HG03378 (cell line): ENCODE measurements at regions not wholly inside any gene's neighbourhood (a gene's known extent, or its start where the extent isn't known, plus 50 kb on each side); places are given as distances from the start of the nearest gene placed in this dataset.

ENCODE experiments used
- ATAC-seq: cut with Tn5 transposase; IDR thresholded peaks from one replicate; pipeline ENCODE4 v1.9.1; 2021; ENCODE audit warnings: mild to moderate bottlenecking, moderate library complexity; ENCODE audit not compliant: unreplicated experiment

- no peak for ATAC-seq
Measured at GRCh38 chr18:67242001-67242400, 274.5 kb downstream of the DSEL start.

DNA sequence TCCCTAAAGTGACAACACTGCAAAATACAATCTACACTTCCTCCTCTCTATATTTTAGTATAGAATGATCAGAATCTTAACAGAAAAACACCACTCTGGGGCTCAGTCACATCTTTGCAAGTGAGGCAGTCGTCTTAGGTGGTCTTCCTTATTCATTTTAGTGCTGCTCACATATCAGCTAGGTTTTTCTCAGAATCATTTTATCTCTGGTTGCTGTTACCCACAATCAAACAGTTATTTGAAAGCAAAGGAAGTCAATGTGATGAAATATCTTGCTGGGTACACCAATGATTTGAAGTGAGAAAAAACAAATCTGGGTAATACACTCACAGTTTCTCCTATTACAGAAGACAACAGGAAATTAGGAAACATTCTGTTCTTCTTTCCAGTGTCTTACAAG, 275.2 kb downstream of the DSEL start:
- no peak for ATAC-seq

DNA sequence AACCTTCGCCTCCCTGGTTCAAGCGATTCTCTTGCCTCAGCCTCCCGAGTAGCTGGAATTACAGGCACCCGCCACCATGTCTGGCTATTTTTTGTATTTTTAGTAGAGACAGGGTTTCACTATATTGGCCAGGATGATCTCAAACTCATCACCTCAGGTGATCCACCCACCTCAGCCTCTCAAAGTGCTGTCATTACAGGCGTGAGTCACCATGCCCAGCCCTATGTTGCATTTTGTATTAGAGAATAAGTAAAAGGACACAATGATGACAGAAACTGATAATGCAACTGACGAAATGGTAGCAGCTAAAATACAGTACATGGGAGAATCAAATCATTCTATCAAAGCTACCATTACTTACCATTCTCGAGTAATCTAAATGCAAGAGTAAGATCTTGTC, 276.7 kb downstream of the DSEL start:
- no peak for ATAC-seq

- no peak for ATAC-seq
Measured at GRCh38 chr18:67232991-67233390, 283.5 kb downstream of the DSEL start.

DNA sequence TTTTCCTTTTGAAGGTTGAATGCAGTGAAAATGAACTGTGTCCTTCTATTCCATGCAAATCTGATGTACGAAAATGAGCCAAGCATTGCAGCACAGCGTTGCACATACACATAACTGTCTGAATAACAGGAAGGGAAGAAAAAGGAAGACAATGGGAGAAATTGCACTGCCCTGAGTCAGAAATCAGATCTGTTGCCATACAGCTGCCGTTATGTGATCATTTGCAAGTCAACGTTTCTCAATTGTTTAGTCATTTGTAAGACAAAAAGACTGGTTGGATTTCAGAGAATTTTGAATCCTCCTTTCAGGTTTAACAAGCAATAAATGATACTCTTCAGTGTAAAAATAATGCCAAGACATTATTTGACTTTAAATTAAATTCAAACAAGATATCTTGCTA, 284.1 kb downstream of the DSEL start:
- ATAC-seq, result no peak

DNA sequence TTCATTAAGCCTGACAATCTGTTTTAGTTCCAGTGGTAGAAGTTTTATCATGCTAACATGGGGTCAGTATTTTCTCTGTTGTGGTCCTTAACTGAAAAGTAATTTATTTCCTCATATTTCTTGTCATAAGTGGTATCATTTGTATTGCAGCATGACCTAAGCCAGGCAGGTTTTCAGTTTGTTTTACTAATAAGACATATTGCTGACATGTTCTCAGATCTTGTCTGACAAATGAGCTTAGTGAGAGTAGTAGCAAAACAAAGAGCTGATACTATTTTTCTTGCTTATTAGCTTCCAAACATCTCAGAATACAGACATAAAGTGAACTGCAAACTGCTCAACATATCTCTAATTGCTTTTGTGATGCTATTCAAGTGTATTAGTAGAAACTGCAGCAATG, 293.6 kb downstream of the DSEL start:
- no peak for ATAC-seq

DNA sequence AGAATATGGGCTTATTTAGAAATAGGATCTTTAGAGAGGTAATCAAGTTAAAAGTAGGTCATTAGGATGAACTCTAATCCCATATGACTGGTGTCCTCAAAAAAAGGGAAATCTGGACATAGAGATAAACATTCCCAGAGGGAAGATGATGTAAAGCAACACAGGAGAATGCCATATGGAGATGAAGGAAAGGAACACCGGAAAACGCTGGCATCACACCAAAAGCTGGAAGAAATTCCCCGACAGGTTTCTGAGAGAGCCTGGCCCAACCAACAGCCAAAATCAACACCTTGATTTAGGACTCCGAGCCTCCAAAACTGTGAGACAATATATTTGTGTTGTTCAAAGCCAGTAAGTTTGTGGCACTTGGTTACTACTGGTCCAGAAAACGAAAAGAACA, 296.7 kb downstream of the DSEL start:
- no peak for ATAC-seq

DNA sequence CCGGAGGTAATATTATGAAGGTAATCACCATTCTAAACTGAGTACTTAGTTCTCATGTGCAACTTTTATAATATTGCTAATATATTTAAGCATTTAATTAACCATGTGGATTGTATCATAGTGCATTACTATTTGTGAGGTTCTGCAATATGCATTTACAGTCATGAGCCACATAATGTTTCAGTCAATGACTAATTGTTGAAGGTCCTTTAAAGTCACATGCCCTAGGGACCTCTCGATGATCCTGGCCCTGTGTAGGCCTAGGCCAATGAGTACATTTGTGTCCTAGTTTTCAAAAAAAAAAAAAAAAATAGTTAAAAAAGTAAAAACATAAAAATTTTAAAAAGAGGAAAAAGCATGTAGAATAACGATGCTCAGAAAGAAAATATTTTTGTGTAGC, 298.0 kb downstream of the DSEL start:
- ATAC-seq, result no peak

- ATAC-seq, result peak; percentile 93
Measured at GRCh38 chr18:67217551-67218166, 298.9 kb downstream of the DSEL start.

DNA sequence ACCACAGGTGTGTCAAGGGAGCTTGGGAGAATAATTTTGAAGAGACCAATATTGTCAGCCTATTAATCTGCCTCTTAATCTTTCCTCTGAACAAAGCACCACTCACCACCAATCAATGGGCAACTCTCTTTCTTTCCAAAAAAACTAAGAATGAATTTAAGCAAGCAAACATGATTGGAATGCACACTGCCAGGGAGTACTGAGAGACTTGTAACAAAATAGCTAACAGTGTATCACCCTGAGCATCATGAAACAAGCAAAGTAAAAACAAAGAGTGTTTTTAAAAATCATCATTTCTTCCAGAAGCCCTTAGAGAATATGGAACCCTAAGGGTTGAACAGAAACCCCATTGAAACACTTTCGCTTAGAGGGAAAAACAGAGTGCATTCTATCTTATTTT, 299.7 kb downstream of the DSEL start:
- ATAC-seq, result no peak

GRCh38 chr18:67215686-67216085, 300.8 kb downstream of the DSEL start:
- ATAC-seq, result no peak

GRCh38 chr18:67211646-67212045, 304.9 kb downstream of the DSEL start:
- ATAC-seq, result no peak

DNA sequence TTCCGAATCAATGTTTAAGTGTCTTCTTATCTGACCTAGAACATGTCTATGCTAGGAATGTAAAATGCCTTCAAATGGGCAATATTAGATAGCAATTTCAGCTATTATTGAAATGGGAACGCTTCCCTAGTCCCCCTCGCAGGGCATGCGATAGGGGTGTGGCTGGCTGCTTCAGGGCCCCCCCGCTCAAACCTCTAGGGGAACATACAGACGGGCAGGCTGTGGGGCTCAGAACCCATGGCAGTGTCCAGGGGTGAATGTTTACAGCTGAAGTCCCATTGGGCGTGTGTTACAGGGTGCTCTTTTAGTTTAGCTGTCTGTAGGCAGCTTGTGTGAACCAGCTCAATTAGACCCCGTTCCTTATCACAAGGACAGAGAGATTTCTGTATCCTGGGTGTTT, 315.9 kb downstream of the DSEL start:
- no peak for ATAC-seq

DNA sequence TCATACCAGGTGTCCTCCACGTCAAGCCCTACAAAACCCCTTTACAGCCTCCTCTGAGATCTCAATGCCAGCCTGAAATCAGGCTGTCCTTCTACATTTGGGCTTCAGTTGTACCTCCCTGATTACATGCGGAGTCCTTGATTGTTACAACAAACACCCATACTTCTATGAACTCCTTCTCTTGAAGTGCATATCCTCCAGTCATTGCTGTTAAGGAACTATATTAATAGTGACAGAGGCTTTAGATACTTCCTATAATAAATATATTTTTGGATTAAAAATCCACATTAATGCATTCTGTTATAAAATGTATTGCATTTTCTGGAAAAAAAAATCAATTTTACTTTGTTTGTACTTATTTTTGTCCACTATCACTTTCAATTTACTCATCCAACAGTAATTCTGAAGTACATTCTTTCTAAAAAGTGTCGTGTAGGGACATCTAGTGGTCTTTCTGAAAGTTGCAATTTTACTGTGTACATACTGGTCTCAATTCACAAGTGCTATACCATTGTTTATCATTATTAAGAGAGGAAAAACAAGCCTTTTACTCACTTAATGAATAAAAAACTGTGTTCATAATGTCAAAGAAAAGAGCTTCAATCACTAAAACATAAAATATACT, 316.4 kb downstream of the DSEL start:
- ATAC-seq, result peak; percentile 97

DNA sequence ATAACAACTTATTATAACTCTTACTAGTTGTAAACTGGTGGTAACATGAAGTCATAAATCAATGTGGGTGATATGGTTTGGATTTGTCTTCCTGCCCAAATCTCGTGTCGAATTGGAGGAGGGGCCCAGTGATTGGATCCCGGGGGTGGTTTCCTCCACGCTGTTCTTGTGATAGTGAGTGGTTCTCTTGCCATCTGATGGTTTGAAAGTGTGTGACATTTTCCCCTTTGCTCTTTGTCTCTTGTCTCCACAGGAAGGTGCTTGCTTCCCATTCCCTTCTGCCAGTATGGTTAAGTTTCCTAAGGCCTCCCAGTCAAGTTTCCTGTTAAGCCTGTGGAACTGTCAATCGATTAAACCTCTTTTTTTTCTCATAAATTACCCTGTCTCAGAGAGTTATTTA, 321.6 kb downstream of the DSEL start:
- ATAC-seq, result no peak

DNA sequence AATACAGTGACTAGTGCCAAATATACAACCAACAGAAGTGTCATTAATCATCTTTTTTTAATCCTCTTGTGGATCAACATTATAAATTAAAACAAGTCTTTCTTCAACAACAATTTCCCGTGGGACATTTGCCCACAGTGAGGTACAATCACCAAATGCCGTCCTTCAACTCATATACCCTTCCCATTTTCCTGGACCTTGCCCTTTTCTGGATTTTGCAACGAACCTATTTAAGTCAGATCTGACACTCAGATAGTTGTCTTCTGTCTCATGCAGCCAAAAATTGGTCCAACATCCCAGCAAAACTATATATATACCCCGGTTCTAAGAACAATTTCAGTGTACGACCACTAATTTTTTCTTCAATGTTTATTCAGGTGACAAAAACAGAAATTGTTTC, 324.0 kb downstream of the DSEL start:
- no peak for ATAC-seq

DNA sequence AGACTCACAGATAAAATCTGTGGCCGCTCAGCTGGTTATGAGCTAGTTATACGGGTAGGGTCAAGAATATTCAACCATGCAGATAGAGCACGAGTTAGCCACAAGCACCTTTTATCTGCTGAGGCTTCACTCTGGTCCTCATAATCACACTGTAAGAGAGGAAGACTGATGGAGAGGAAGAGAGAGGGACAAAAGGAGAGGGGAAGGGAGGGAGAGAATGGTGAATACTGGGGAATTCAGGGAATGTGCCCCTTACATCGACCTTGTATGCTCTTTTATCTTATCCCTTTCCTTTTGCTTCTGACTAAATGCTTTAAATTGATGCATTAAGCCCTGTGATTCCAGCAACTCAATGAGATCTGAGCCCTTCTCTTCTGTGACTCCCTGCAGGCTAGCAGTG, 333.1 kb downstream of the DSEL start:
- no peak for ATAC-seq

DNA sequence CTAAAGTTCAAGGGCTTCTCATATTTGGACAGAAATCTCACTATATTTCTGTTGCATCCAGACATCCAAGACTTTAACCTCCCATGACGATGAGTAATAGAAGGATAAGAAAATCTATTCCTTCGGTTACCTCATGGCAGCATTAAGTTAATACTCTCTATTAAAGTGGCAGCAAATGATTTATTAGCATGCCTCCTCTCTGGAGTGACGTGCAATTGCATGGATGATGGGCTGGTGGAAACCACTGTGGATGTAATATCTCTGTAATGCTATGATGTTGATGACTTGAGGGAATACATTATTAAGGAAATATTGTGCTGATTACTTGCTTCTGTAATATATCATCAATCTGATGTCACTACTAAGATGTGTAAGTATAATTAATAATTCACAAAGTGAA, 336.8 kb downstream of the DSEL start:
- ATAC-seq, result no peak

DNA sequence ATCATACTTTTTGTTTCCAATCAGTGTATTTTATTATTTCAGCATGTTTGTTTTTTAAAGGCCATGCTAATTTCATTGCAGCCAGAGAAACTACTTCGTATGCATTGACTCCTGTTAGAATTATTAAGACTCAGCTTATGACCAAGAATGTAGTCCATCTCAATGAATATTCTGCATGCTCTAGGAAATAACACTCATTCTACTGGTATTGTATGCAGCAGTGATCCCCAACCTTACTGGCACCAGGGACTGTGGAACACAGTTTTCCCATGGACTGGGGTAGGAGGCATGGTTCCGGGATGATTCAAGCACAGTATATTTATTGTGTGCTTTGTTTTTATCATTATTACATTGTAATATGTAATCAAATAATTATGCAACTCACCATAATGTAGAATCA, 356.9 kb downstream of the DSEL start:
- ATAC-seq, result no peak

DNA sequence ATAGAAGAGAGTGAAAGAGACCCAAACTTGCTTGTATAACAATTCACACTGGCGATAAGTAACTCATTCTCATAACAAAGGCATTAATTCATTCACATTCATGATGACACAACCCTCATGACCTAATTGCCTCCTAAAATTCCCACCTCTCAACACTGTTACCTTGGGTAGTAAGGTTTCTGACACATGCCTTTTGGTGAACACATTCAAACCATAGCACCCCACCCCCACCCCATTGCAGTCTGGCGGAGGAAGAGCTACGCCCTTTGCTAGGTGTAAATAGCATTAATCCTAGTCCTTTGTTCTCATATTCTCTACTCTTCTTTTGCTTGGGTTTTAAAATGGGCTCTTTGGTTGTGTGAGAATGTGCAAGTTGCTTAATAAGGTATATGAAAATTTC, 361.5 kb downstream of the DSEL start:
- ATAC-seq, result no peak

DNA sequence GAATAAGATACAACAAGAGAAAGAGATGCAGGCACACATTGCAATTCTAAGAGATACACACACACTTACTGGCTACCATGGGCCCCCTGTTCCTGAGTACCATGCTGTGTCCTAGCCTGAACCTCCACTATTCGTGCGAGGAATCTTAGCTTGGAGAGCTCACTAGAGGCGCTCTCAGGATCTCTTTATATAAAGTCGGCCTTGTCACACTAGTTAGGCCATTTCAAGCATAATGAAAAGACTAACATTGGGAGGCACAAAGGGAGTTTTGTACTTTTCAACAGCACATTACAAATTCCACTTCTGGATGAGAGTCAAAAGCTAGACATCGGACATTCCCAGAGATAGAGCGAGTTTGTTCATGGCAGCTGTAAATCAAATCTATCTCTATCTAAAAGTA, 365.2 kb downstream of the DSEL start:
- ATAC-seq, result no peak

- ATAC-seq, result no peak
Measured at GRCh38 chr18:67145586-67146292, 370.8 kb downstream of the DSEL start.

DNA sequence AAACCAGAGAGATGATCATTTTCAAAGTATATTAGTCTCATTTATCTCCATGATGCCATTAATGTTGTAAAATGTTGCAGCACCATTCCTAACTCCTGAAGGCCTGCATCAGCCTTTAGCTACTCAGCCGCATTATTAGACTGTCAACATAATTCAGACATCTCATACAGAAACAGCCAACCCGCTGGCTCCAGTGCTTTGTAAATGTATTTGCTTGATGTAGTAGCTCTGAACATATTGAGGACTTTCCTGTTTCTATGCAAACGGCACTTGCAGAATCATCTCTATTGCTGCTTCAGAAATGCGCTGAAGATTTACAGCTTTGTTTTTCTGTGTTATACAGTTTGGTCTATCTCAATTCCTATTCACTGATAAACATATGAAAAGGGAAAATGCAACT, 372.2 kb downstream of the DSEL start:
- ATAC-seq, result no peak
